Ascending aorta (tissue), 2 donors: ENCODE measurements at regions not wholly inside any gene's neighbourhood (a gene's known extent, or its start where the extent isn't known, plus 50 kb on each side); places are given as distances from the start of the nearest gene placed in this dataset.
"Not testable (repeated sequence)": the region's sequence is repeated elsewhere in the genome, so short reads cannot be mapped to it uniquely, and the experiment has no call there.

Source experiments
- DNase-seq, 2 donors: peaks; one replicate each; pipeline ENCODE4 v3.0.0-alpha.2; 2019; ENCODE audit warnings: low spot score in 2 of 2
- H3K27ac ChIP-seq, 2 donors: fragments of 200-600 bp; sonication (generic); one replicate each; pipeline ENCODE4 v1.5.1; 2016 to 2017; ENCODE audit warnings: mild to moderate bottlenecking in 1 of 2
- H3K27me3 ChIP-seq: fragments of 200-600 bp; sonication (generic); one replicate; pipeline ENCODE4 v1.5.1; 2017
- H3K36me3 ChIP-seq, 2 donors: fragments of 200-600 bp; sonication (generic); one replicate each; pipeline ENCODE4 v1.5.1; 2016
- H3K4me1 ChIP-seq, 2 donors: fragments of 200-600 bp; sonication (generic); one replicate each; pipeline ENCODE4 v1.5.1; 2016 to 2017; ENCODE audit warnings: mild to moderate bottlenecking in 1 of 2
- H3K4me3 ChIP-seq, 2 donors: fragments of 200-600 bp; sonication (generic); one replicate each; pipeline ENCODE4 v1.5.1; 2016 to 2017; ENCODE audit warnings: mild to moderate bottlenecking in 1 of 2
- H3K9me3 ChIP-seq, 2 donors: fragments of 200-600 bp; sonication (generic); one replicate each; pipeline ENCODE4 v1.5.1; 2016
- CTCF ChIP-seq, 3 experiments: fragments of 200-600 bp in 2 of 3; fragments of 450-650 bp in 1 of 3; sonication (generic) in 2 of 3; IDR thresholded peaks; one replicate each; pipeline ENCODE4 v1.5.1; 2016 to 2019; ENCODE audit warnings: antibody characterized with exemption in 3 of 3, mild to moderate bottlenecking in 1 of 3, moderate library complexity in 1 of 3
- intact Hi-C: fragments of 100-400 bp; cut with DNase I; formaldehyde crosslinking; loops from one replicate; pipeline ENCODE4 v1.15.1; 2023

DNA sequence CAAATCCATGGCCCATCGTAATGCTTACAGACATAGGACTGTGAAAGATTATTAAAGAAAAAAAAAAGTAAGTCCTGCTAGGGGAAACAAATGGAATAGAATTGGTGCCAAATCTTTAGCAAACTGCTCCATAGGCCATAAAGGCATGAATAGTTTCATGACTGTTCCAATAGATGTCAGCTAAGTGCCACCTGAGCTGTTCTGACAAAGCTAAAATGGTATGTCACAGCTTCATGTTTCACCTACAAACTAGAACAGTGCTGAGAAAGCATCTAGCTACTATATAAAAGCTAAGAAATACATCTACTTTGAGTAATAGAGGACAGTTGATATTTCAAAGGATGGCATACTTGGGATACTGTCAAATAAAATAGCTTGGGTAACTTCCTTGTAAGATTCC, 771.6 kb upstream of the CA10 start:
- H3K4me1 ChIP-seq = no peaks in the 10 kb centered on the region
- no peaks in the 10 kb centered on the region for H3K9me3 ChIP-seq
- H3K36me3 ChIP-seq = no peaks in the 10 kb centered on the region
- H3K27ac ChIP-seq = no peak overlapping the region
- H3K27me3 ChIP-seq = no peaks in the 10 kb centered on the region
- DNase-seq = no peak
- intact Hi-C loops = no loop called here
- TF ChIP-seq CTCF (IDR thresholded peaks at IDR 0.05) = no peak
- H3K4me3 ChIP-seq = no peak overlapping the region

DNA sequence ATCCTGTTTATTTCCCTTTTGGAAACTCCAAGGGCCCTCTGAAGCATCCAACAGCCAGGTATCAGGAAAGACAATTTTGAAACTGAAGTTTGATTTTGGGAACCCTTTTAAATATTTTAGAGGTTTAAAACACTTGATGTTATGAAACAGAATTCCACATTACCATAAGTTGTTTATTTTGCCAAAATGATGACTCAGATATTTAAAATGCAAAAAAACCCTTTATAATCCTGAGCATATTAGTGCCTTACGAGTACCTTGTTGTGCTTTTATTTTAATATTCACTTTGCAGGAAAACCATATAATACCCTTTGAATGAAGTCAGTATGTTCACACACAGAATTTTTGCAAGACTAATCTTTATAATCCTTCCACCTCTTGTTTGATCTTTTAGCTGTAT, 765.1 kb upstream of the CA10 start:
- DNase-seq = no peak
- TF ChIP-seq CTCF (IDR thresholded peaks at IDR 0.05) = no peak
- no peaks in the 10 kb centered on the region for H3K9me3 ChIP-seq
- intact Hi-C loops = no loop called here
- no peaks in the 10 kb centered on the region for H3K36me3 ChIP-seq
- H3K27me3 ChIP-seq = no peaks in the 10 kb centered on the region
- no peak overlapping the region for H3K27ac ChIP-seq
- H3K4me1 ChIP-seq = no peaks in the 10 kb centered on the region
- no peak overlapping the region for H3K4me3 ChIP-seq

DNA sequence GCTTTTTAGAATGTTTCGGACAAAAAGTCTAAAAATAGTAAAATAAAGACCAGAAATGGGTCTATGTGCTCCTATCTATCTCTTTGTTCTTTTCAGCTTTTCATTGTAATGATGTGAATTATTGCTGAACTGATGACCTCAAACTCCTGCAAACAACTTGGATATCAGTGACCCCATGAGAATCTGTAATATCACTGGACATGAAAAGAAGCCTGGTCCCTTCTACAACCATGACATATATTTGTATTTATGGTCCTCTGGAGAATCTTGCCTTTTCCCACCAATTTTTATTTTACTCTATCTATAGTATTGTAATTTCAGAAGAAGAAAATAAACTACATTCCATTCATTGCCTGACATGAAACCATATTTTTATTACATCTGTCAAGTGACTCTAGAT, 740.7 kb upstream of the CA10 start:
- TF ChIP-seq CTCF (IDR thresholded peaks at IDR 0.05) = no peak
- no peak for DNase-seq
- intact Hi-C loops = loop anchor here (10.0 kb wide), 1 partner anchor 46 kb away; no protein-coding TSS in a partner anchor

DNA sequence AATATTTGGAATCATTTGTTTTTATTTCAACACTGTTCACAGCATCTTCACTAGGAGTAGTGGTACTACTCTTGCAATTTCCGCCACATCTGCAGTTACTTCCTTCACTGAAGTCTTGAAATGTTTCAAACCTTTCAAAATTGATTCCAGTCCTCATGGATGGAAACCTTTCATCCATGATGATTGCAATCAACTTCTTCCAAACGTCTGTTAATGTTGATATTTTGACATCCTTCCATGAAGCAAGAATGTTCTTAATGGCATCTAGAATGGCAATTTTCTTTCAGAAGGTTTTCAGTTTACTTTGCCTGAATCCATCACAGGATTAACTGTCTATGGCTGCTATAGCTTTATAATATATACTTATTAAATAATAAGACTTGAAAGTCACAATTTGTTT, 736.8 kb upstream of the CA10 start:
- H3K27me3 ChIP-seq = no peaks in the 10 kb centered on the region
- H3K9me3 ChIP-seq = no peaks in the 10 kb centered on the region
- H3K4me1 ChIP-seq = no peaks in the 10 kb centered on the region
- no peak overlapping the region for H3K4me3 ChIP-seq
- no peaks in the 10 kb centered on the region for H3K36me3 ChIP-seq
- no peak for TF ChIP-seq CTCF (IDR thresholded peaks at IDR 0.05)
- intact Hi-C loops = loop anchor here (10.0 kb wide), 1 partner anchor 50 kb away; no protein-coding TSS in a partner anchor
- H3K27ac ChIP-seq = no peak overlapping the region
- DNase-seq = no peak

More for the DNA sequence above, 740.7 kb upstream of the CA10 start:
- no peak overlapping the region for H3K4me3 ChIP-seq
- H3K36me3 ChIP-seq = no peaks in the 10 kb centered on the region
- H3K27me3 ChIP-seq = no peaks in the 10 kb centered on the region
- no peaks in the 10 kb centered on the region for H3K9me3 ChIP-seq
- H3K4me1 ChIP-seq = no peaks in the 10 kb centered on the region
- H3K27ac ChIP-seq = no peak overlapping the region

- TF ChIP-seq CTCF (IDR thresholded peaks at IDR 0.05) = no peak
- H3K9me3 ChIP-seq = no peaks in the 10 kb centered on the region
- no peaks in the 10 kb centered on the region for H3K27me3 ChIP-seq
- no peak overlapping the region for H3K27ac ChIP-seq
- H3K36me3 ChIP-seq = no peaks in the 10 kb centered on the region
- no peak for DNase-seq
- H3K4me1 ChIP-seq = no peaks in the 10 kb centered on the region
- no peak overlapping the region for H3K4me3 ChIP-seq
- intact Hi-C loops = loop anchor here (10.0 kb wide), 1 partner anchor 52 kb away; no protein-coding TSS in a partner anchor
Measured at GRCh38 chr17:52892334-52892733, 733.8 kb upstream of the CA10 start.

GRCh38 chr17:52885882-52886281, 727.4 kb upstream of the CA10 start:
- no peak overlapping the region for H3K4me3 ChIP-seq

DNA sequence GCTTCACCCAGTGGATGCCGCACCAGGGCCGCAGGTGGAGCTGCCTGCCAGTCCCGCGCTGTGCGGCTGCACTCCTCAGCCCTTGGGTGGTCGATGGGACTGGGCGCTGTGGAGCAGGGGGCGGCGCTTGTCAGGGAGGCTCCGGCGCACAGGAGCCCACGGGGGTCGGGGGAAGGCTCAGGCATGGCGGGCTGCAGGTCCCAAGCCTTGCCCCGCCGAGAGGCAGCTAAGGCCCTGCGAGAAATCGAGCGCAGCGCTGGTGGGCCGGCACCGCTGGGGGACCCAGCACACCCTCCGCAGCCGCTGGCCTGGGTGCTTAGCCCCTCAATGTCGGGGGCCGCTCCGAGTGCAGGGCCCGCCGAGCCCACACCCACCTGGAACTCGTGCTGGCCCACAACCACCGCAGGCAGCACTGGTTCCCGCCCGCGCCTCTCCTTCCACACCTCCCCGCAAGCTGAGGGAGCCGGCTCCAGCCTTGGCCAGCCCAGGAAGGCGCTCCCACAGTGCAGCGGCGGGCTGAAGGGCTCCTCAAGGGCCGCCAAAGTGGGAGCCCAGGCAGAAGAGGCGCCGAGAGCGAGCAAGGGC, 725.5 kb upstream of the CA10 start:
- H3K36me3 ChIP-seq, DNase-seq, H3K9me3 ChIP-seq, intact Hi-C loops, H3K27ac ChIP-seq, H3K4me3 ChIP-seq, H3K27me3 ChIP-seq, H3K4me1 ChIP-seq: not testable (repeated sequence)

More at GRCh38 chr17:52885882-52886281, 727.4 kb upstream of the CA10 start:
- no peak for DNase-seq
- Histone ChIP-seq H3K4me1 (no peaks in the 10 kb centered on the region), H3K9me3 (no peaks in the 10 kb centered on the region), H3K27ac (no peak overlapping the region), H3K27me3 (no peaks in the 10 kb centered on the region), H3K36me3 (no peaks in the 10 kb centered on the region)
- intact Hi-C loops = no loop called here
- TF ChIP-seq CTCF (IDR thresholded peaks at IDR 0.05) = no peak

DNA sequence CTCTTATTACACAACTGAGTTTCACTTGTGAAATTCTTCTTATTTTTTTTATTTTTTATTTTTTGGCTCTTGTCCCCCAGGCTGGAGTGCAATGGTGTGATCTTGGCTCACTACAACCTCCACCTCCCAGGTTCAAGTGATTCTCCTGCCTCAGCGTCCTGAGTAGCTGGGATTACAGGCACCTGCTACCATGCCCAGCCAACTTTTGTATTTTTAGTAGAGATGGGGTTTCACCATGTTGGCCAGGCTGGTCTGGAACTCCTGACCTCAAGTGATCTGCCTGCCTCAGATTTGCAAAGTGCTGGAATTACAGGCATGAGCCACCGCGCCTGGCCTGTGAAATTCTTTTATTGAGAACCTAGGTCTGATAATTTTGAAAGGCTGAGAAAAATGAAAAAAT, 688.3 kb upstream of the CA10 start:
- H3K9me3 ChIP-seq = not testable (repeated sequence)

More for the DNA sequence above, 688.3 kb upstream of the CA10 start:
- DNase-seq, H3K27me3 ChIP-seq, H3K4me3 ChIP-seq, H3K27ac ChIP-seq, H3K4me1 ChIP-seq, H3K36me3 ChIP-seq, intact Hi-C loops: not testable (repeated sequence)
